Stimulated activated CD8-positive, alpha-beta memory T cell treated with anti-CD3 and anti-CD28 coated beads, Interleukin-2, amount 100 ng/mL, for 48 hours (primary cell): ENCODE measurements at regions not wholly inside any gene's neighbourhood (a gene's known extent, or its start where the extent isn't known, plus 50 kb on each side); places are given as distances from the start of the nearest gene placed in this dataset.
A peak's percentile ranks its signal among the peaks of the same experiment; 100 is the strongest.
"Not testable (repeated sequence)": the region's sequence is repeated elsewhere in the genome, so short reads cannot be mapped to it uniquely, and the experiment has no call there.

Experiments
- DNase-seq, 2 donors: peaks; one replicate each; pipeline ENCODE4 v3.0.0-alpha.2; 2020; ENCODE audit warnings: low read depth in 2 of 2

GRCh38 chr17:77086433-77087010 is 54.2 kb upstream of the SEC14L1 start:
- peak; percentile 76 to 87 for DNase-seq

DNA sequence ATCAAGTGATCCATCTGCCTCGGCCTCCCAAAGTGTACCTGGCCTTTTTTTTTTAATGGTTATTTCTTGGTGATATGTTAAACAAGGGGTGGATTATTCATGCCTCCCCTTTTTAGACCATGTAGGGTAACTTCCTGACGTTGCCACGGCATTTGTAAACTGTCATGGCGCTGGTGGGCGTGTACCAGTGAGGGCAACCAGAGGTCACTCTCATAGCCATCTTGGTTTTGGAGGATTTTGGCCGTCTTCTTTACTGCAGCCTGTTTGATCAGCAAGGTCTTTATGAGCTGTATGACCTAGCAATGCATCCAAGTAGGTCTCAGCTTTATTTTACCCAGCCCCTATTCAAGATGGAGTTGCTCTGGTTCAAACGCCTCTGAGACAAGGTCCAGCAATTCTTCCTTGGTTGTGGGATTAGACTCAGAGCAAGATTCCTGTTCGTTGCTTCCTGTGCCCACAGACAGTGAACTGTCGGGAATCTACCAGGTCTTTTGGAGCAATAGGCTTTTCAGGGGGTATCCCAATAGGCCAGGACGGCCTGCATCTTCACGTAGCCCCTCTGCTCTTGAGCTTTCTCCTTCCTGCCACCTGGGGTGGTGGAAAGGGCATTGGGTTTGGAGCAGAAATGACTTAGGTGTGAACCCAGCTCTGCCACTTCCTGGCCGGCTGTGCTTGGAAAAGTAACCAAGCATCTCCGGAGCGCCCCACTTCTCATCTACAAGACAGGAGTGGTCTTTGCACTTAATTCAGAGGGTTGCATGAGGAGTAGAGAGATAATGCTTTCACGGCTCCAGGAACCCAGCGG is 52.9 kb upstream of the SEC14L1 start:
- DNase-seq = no peak

GRCh38 chr17:77088455-77089123 is 52.2 kb upstream of the SEC14L1 start:
- DNase-seq = peak; percentile 82 to 89

- no peak for DNase-seq
Observed at GRCh38 chr17:77089124-77089490, 51.7 kb upstream of the SEC14L1 start.

GRCh38 chr17:77089949-77090348 is 50.8 kb upstream of the SEC14L1 start:
- not testable (repeated sequence) for DNase-seq

DNA sequence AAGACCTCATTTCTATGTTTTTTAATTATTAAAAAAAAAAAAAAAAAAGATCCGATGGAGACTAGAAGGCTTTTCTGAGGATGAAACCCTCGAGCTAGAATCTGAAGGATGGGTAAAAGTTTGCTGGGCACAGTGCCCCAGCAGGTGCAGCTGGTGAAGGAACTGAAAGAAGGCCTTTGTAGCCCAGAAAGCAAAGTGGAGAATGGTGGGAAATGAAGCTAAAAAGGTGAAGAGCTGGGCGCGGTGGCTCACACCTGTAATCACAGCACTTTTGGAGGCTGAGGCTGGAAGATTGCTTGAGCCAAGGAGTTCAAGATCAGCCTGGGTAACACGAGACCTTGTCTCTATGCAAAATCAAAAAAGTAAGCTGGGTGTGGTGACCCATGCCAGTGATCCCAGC is 50.3 kb upstream of the SEC14L1 start:
- DNase-seq = no peak
